DND-41 (cell line): ENCODE measurements at regions not wholly inside any gene's neighbourhood (a gene's known extent, or its start where the extent isn't known, plus 50 kb on each side); places are given as distances from the start of the nearest gene placed in this dataset.

Experiments
- CTCF ChIP-seq: IDR thresholded peaks from 2 replicates; pipeline ENCODE4 v1.5.1; 2012; ENCODE audit warnings: borderline replicate concordance, low read length, moderate library complexity, mild to moderate bottlenecking; ENCODE audit not compliant: poor library complexity, severe bottlenecking; ENCODE audit errors: extremely low read depth
- EZH2 ChIP-seq: IDR thresholded peaks from 3 replicates; pipeline ENCODE4 v1.6.1; 2012; ENCODE audit warnings: borderline replicate concordance, low read depth, mild to moderate bottlenecking, moderate library complexity, low read length, inconsistent platforms; ENCODE audit not compliant: severe bottlenecking

- TF ChIP-seq CTCF, result no peak
- no peak for TF ChIP-seq EZH2
Observed at GRCh38 chr4:12723849-12724447, 760.2 kb downstream of the RAB28 start.
